ENCODE measurements at regions not wholly inside any gene's neighbourhood (a gene's known extent, or its start where the extent isn't known, plus 50 kb on each side); places are given as distances from the start of the nearest gene placed in this dataset.

DNA sequence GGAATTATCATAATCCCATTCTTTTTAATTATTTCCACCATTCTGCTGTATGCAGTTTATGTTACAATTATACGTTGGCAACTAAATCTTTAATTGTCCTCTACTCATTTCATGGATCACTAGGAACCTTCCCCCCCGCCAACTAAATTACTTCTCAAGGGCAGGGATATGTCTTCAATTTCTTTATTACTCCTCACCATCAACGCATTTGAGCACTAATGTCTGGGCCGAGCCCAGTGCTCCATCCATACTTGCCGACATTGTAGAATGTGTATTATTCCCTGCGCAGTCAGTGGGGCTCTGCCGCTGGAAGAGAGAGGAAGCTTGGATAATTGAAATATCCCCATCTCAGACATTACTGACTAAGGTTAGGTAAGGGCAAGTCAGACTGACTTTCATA lies 236.4 kb upstream of the AJAP1 start:
- Histone ChIP-seq H3K27me3 (ENCODE audit: insufficient read depth, low read depth) (peaks cover 5% of the 10 kb centered on the region; the same call in 1 of the 2 replicates), H3K9ac (no peak overlapping the region), H3K36me3 (ENCODE audit: insufficient read depth) (no peaks in the 10 kb centered on the region), H3K27ac (no peak overlapping the region), H3K79me2 (ENCODE audit: insufficient read depth, low read depth) (no peaks in the 10 kb centered on the region), H3K4me1 (ENCODE audit: low read depth, poor library complexity, severe bottlenecking) (no peaks in the 10 kb centered on the region), H2AFZ (ENCODE audit: low read depth) (no peak overlapping the region), H4K20me1 (ENCODE audit: insufficient read depth) (no peaks in the 10 kb centered on the region), H3K4me2 (no peak overlapping the region), H3K4me3 (IDR thresholded peaks at IDR 0.05; ENCODE audit: insufficient read depth, low read depth, low read length) (no peak overlapping the region)
- TF ChIP-seq, protein P1, sequence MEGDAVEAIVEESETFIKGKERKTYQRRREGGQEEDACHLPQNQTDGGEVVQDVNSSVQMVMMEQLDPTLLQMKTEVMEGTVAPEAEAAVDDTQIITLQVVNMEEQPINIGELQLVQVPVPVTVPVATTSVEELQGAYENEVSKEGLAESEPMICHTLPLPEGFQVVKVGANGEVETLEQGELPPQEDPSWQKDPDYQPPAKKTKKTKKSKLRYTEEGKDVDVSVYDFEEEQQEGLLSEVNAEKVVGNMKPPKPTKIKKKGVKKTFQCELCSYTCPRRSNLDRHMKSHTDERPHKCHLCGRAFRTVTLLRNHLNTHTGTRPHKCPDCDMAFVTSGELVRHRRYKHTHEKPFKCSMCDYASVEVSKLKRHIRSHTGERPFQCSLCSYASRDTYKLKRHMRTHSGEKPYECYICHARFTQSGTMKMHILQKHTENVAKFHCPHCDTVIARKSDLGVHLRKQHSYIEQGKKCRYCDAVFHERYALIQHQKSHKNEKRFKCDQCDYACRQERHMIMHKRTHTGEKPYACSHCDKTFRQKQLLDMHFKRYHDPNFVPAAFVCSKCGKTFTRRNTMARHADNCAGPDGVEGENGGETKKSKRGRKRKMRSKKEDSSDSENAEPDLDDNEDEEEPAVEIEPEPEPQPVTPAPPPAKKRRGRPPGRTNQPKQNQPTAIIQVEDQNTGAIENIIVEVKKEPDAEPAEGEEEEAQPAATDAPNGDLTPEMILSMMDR (conservative IDR thresholded peaks at IDR 0.05; ENCODE audit: low read depth, low read length) = no peak

DNA sequence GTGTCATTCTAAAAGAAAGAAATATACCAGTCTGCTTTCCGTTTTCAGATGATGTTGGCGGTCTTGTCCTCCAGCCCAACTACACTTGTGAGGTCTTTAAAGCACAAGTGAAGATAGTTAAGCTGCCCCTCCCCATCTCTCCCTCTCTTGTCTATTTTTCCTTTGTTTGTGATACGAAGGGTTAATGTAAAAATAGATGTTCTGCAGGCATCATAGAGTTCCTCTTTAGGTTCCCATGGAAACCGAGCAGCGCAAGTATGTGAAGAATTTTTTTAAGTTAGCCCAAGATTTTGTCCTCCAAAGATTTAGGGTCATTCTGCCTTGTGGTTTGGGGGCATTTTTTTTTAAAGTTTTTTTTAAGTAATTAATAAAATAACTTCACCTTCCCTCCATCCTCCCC lies 232.4 kb upstream of the AJAP1 start:
- Histone ChIP-seq H3K4me2 (no peak overlapping the region), H3K27ac (no peak overlapping the region), H3K79me2 (ENCODE audit: insufficient read depth, low read depth) (no peaks in the 10 kb centered on the region), H2AFZ (ENCODE audit: low read depth) (no peak overlapping the region), H3K4me1 (ENCODE audit: low read depth, poor library complexity, severe bottlenecking) (no peaks in the 10 kb centered on the region), H3K36me3 (ENCODE audit: insufficient read depth) (no peaks in the 10 kb centered on the region), H3K4me3 (IDR thresholded peaks at IDR 0.05; ENCODE audit: insufficient read depth, low read depth, low read length) (no peak overlapping the region), H3K27me3 (ENCODE audit: insufficient read depth, low read depth) (peaks cover 5% of the 10 kb centered on the region; the same call in 1 of the 2 replicates), H4K20me1 (ENCODE audit: insufficient read depth) (no peaks in the 10 kb centered on the region), H3K9ac (no peak overlapping the region)
- TF ChIP-seq, protein P1 (conservative IDR thresholded peaks at IDR 0.05; ENCODE audit: low read depth, low read length) = no peak

DNA sequence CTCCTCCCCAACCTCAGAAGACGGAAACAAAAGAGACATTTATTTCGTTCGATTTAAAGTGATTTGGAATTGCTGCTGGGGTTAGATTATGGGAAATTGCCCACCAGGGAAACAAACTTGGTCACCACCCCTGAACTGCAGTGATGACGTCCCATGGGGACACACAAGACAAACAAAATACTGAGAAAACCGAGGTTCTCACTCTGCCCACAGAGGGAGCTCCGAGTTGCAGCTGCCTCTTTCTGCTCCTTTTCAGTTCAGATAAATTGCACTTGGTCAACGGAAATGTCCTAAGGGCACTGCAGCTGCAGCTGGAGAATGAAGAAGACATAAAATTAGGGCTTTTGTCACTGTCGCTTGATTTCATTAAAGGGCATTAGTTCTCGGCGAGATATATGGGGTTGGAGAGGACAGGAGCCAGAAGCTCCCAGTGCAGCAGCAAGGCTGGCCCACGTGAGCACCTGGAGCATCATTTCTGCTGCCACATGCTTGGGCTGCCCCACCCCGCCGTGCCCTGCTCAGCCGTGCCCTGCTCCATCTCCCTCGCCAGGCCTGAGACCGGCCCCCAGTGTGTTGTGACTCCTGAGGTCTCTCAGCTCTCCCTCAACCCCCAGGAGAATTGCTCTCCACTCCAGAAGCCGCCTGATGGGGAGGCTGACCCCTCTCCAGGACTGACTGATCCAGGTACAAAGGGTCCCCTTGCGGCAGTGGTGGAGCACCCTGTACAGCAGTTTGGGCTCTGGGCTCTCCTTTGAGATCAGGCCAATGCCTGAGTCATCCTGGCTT lies 231.7 kb upstream of the AJAP1 start:
- Histone ChIP-seq H3K27ac (no peak overlapping the region), H3K36me3 (ENCODE audit: insufficient read depth) (no peaks in the 10 kb centered on the region), H2AFZ (ENCODE audit: low read depth) (no peak overlapping the region), H3K4me1 (ENCODE audit: low read depth, poor library complexity, severe bottlenecking) (no peaks in the 10 kb centered on the region), H3K79me2 (ENCODE audit: insufficient read depth, low read depth) (no peaks in the 10 kb centered on the region), H3K4me2 (no peak overlapping the region), H3K9ac (no peak overlapping the region), H3K27me3 (ENCODE audit: insufficient read depth, low read depth) (peaks cover 5% of the 10 kb centered on the region; the same call in 1 of the 2 replicates), H3K4me3 (IDR thresholded peaks at IDR 0.05; ENCODE audit: insufficient read depth, low read depth, low read length) (no peak overlapping the region), H4K20me1 (ENCODE audit: insufficient read depth) (no peaks in the 10 kb centered on the region)
- TF ChIP-seq, protein P1 (conservative IDR thresholded peaks at IDR 0.05; ENCODE audit: low read depth, low read length) = no peak

DNA sequence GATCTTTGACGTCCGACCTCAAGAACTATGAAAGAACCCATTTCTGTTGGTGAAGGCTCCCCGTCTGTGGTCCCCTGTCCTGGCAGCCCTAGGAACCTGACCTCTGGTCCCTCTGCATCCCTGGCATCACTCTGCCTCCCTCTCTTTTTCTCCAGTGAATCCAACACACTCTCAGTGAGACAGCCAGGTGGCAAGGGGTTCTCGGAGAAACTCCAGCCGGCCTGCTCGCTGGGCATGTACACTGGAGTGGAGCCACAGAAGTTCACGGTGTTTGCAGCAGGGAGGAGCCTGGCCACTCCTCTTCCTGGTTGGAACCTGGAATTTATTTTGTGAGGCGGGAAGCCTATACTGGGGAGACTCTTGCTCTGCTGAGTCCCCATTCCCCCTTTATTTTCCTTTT lies 230.2 kb upstream of the AJAP1 start:
- H4K20me1 ChIP-seq (ENCODE audit: insufficient read depth) = no peaks in the 10 kb centered on the region
- TF ChIP-seq, protein P1 (conservative IDR thresholded peaks at IDR 0.05; ENCODE audit: low read depth, low read length) = no peak
- H3K4me2 ChIP-seq = no peak overlapping the region
- no peaks in the 10 kb centered on the region for H3K4me1 ChIP-seq (ENCODE audit: low read depth, poor library complexity, severe bottlenecking)
- no peak overlapping the region for H3K9ac ChIP-seq
- no peaks in the 10 kb centered on the region for H3K79me2 ChIP-seq (ENCODE audit: insufficient read depth, low read depth)
- H3K4me3 ChIP-seq (IDR thresholded peaks at IDR 0.05; ENCODE audit: insufficient read depth, low read depth, low read length) = no peak overlapping the region
- H2AFZ ChIP-seq (ENCODE audit: low read depth) = no peak overlapping the region
- H3K27ac ChIP-seq = no peak overlapping the region
- no peaks in the 10 kb centered on the region for H3K36me3 ChIP-seq (ENCODE audit: insufficient read depth)
- H3K27me3 ChIP-seq (ENCODE audit: insufficient read depth, low read depth) = no peaks in the 10 kb centered on the region; the same call in 1 of the 2 replicates
